C4-2B (cell line): ENCODE measurements at regions not wholly inside any gene's neighbourhood (a gene's known extent, or its start where the extent isn't known, plus 50 kb on each side); places are given as distances from the start of the nearest gene placed in this dataset.

ENCODE experiments used
- H3K27ac ChIP-seq: fragments of 450-650 bp; 2 replicates; pipeline ENCODE4 v1.5.1; 2017
- ZFX ChIP-seq: fragments of 450-650 bp; IDR thresholded peaks from 2 replicates; pipeline ENCODE4 v1.6.1; 2017
- TF ChIP-seq, protein P1 (sequence below): fragments of 450-650 bp; conservative IDR thresholded peaks from 2 replicates; pipeline ENCODE4 v1.5.1; 2017; ENCODE audit warnings: mild to moderate bottlenecking

DNA sequence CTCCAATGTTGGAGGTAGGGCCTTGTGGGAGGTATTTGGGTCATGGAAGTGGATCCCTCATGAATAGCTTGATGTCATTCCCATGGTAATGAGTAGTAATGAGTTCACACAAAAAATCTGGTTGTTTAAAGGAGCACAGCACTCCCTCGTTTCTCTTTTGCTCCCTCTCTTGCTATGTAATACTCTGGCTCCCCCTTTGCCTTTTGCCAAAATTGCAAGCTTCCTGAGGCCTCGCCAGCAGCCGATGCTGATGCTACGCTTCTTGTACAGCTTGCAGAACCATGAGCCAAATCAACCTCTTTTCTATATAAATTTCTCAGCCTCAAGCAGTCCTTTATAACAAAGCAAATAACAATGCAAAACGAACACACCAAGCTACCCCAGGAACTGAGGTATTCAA, 80.9 kb downstream of the LHX9 start:
- TF ChIP-seq, protein P1, sequence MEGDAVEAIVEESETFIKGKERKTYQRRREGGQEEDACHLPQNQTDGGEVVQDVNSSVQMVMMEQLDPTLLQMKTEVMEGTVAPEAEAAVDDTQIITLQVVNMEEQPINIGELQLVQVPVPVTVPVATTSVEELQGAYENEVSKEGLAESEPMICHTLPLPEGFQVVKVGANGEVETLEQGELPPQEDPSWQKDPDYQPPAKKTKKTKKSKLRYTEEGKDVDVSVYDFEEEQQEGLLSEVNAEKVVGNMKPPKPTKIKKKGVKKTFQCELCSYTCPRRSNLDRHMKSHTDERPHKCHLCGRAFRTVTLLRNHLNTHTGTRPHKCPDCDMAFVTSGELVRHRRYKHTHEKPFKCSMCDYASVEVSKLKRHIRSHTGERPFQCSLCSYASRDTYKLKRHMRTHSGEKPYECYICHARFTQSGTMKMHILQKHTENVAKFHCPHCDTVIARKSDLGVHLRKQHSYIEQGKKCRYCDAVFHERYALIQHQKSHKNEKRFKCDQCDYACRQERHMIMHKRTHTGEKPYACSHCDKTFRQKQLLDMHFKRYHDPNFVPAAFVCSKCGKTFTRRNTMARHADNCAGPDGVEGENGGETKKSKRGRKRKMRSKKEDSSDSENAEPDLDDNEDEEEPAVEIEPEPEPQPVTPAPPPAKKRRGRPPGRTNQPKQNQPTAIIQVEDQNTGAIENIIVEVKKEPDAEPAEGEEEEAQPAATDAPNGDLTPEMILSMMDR: peak; percentile 23; the same call in 1 of the 2 replicates
- no peak for TF ChIP-seq ZFX
- no peak overlapping the region for H3K27ac ChIP-seq

DNA sequence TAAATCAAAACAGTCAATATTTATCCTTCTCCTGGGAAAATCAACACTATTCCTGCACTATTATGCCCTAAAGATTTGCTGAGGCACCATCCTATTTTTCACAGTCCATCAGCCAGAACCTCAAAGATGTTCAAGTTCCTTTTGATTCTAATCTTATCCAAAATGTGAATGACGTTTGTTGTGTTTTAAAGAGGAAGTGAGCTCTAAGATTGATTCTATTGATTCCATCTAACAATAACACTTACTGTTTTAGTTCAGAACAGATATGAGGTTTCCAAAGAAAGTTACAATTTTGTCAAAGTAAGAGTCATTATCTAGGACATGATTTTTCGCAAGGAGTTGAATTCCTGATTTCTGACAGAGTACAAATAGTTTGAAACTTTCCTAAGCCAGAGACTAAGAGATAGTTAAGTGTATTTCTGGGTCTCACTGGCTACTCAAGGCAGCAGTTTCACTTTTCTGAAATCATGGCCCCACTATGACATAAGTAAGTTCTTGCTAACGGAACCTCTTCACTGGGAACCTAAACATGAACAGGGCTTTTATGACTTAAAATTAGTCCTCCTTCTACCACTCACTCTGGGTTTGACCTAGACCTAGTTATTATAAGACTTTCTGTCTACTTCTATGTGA, 84.7 kb downstream of the LHX9 start:
- no peak for TF ChIP-seq ZFX
- TF ChIP-seq, protein P1: no peak
- no peak overlapping the region for H3K27ac ChIP-seq

DNA sequence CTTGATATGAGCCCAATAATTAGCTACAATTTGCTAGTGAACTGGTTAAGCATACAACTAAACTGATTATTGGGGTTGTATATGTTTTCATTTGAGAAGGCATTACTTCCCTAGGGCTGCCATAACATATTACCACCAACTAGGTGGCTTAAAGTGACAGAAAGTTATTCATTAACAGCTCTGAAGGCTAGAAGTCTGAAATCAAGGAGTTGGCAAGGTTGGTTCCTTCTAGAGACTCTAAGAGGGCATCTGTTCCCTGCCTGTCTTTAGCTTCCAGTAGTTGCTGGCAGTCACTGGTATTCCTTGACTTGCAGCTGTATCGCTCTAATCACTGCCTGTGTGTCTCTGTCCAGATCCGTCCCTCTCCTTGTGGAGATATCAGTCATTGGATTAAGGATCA, 86.3 kb downstream of the LHX9 start:
- no peak overlapping the region for H3K27ac ChIP-seq
- no peak for TF ChIP-seq ZFX
- TF ChIP-seq, protein P1: no peak

DNA sequence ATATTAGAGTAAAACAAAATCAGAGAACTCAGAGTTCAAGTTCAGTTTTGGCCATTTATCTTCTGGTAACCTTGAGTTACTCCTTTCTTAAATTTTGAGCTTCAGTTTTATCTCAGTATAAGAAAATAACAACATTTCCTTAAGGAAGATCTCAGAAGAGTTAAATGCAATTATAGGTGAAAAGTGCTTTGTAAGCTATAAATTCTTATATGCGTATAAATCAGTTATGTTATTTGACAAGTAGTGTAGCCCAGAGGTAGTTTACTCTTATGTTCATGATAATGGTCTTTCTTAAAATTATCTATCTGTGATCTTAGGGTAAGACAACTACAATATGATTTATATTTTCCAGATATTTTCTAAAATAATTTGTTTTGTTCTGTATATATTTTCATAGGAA, 89.8 kb downstream of the LHX9 start:
- no peak for TF ChIP-seq ZFX
- TF ChIP-seq, protein P1: no peak
- no peak overlapping the region for H3K27ac ChIP-seq

DNA sequence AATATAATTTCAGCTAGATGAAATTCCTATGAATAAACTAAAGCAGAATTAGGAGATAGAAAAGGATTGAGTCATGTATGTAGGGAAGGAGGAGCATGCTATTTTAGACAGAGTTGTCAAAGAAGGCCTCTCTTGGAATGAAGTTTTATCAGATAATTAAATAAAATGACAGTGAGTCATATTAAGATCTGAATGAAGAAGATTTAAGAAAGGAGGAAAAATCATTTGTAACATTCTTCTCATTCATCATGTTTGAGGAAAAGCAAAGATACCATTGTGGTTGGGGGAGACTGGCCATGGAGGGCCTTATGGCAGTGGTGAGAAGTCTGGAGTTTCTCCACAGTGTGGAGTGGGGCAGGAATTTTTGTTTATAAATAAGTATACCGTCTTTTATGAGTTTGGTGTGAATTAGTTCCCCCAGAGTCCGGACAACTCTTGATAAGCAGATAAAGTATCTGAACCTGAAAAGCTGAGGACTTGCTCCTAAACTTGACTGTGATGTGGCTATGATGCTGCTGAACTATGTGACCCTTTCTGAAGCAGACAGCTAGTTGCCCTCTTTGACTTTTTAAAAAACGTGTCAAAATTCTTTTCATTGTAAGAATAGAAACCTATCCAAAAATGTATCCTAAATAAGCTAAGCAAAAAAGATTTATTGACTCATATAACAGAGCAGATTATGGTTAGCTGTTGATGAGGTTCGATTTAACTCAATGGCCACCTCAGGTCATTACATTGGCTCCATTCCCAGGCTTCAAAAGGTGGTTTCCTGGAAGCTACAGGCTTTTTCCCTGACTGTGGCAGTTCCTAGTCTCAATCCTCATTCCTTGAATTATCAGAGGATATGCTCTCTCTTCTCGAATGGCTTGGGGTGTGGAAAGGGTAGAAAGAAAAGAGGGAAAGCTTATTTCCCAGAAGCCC, 90.8 kb downstream of the LHX9 start:
- no peak for TF ChIP-seq ZFX
- TF ChIP-seq, protein P1: no peak
- H3K27ac ChIP-seq: no peak overlapping the region

DNA sequence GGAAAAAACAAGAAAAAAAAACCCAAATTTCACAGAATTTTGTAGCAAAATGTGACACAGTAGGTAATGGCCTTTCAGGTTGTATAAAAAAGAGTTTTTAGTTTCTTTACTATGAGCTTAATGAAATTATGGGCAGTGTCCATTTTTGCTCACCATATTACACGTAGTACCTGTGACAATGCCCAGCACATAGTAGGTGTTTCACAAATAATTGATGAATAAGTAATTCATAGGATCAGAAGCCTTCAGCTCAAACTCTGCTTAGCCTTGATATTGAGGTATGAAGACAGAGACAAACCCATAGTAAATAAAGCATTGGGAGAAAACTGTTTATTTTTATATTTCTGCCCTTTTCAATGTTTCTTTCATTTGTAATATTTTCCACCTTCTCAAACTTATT, 97.2 kb downstream of the LHX9 start:
- TF ChIP-seq, protein P1: no peak
- no peak for TF ChIP-seq ZFX
- no peak overlapping the region for H3K27ac ChIP-seq

DNA sequence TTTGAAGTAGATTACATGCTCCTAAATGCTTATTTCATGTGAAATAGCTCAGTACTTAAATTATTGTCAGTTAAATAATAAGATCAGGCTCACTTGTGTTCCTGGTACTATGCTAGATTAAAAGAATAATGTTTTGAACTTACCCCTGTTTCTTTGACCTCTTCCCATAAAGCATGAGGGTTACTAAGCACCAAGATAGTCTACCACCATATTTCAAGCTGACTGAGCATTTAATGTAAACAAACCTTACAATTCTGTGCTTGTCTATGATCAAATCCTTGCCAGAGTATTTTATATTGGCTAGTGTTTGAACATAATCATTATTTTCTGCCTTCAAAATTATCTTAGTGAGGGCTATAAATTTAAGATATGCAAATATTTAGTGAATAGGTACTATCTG, 98.1 kb downstream of the LHX9 start:
- no peak overlapping the region for H3K27ac ChIP-seq
- no peak for TF ChIP-seq ZFX
- TF ChIP-seq, protein P1: no peak
